Endothelial cell (in vitro differentiated cells): ENCODE measurements at regions not wholly inside any gene's neighbourhood (a gene's known extent, or its start where the extent isn't known, plus 50 kb on each side); places are given as distances from the start of the nearest gene placed in this dataset.

Experiments used
- DNase-seq: peaks from one replicate; pipeline ENCODE4 v3.0.0; 2021; ENCODE audit warnings: low spot score
- H3K27ac Mint-ChIP-seq: one replicate; pipeline ENCODE4 v1.8.0; 2021; ENCODE audit warnings: mixed read lengths, inconsistent platforms; ENCODE audit not compliant: unreplicated experiment
- H3K27me3 Mint-ChIP-seq: one replicate; pipeline ENCODE4 v1.8.0; 2021; ENCODE audit warnings: mild to moderate bottlenecking, moderate library complexity, mixed read lengths, inconsistent platforms; ENCODE audit not compliant: unreplicated experiment
- H3K36me3 Mint-ChIP-seq: one replicate; pipeline ENCODE4 v1.8.0; 2021; ENCODE audit warnings: mild to moderate bottlenecking, low read depth, mixed read lengths, inconsistent platforms; ENCODE audit not compliant: unreplicated experiment
- H3K4me1 Mint-ChIP-seq: one replicate; pipeline ENCODE4 v1.8.0; 2021; ENCODE audit warnings: mild to moderate bottlenecking, mixed read lengths, inconsistent platforms; ENCODE audit not compliant: unreplicated experiment
- H3K4me3 Mint-ChIP-seq: one replicate; pipeline ENCODE4 v1.8.0; 2021; ENCODE audit warnings: mild to moderate bottlenecking, mixed read lengths, inconsistent platforms; ENCODE audit not compliant: unreplicated experiment
- H3K9me3 Mint-ChIP-seq: one replicate; pipeline ENCODE4 v1.8.0; 2021; ENCODE audit warnings: mixed read lengths, inconsistent platforms; ENCODE audit not compliant: unreplicated experiment
- TF ChIP-seq, protein P1 (sequence below): fragments of 200-600 bp; sonication (generic); IDR thresholded peaks from one replicate; pipeline ENCODE4 v1.5.0; 2021; ENCODE audit warnings: antibody characterized with exemption; ENCODE audit not compliant: unreplicated experiment

DNA sequence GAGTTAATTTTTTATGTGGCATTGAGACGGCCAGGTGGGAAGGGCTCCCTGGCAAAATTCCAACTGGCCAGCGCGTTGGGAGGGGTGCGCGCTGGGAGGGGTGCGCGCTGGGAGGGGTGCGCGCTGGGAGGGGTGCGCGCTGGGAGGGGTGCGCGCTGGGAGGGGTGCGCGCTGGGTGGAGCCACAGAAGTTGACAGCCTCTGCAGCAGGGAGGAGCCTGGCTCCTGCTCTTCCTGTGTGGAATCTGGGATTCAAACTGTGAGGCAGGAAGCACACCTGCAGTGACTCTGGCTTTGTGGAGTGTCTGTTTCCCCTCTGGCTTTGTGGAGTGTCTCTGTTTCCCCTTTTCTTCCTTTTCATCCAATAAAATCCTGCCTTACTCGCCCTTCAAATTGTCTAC is 147.9 kb upstream of the CBLN2 start:
- H3K9me3 Mint-ChIP-seq, result no peaks in the 10 kb centered on the region
- H3K27ac Mint-ChIP-seq, result peak overlapping the region; percentile 72
- H3K27me3 Mint-ChIP-seq, result no peaks in the 10 kb centered on the region
- no peaks in the 10 kb centered on the region for H3K36me3 Mint-ChIP-seq
- H3K4me3 Mint-ChIP-seq, result no peak overlapping the region
- peaks cover 18% of the 10 kb centered on the region for H3K4me1 Mint-ChIP-seq
- peak; percentile 21 for DNase-seq
- TF ChIP-seq, protein P1, sequence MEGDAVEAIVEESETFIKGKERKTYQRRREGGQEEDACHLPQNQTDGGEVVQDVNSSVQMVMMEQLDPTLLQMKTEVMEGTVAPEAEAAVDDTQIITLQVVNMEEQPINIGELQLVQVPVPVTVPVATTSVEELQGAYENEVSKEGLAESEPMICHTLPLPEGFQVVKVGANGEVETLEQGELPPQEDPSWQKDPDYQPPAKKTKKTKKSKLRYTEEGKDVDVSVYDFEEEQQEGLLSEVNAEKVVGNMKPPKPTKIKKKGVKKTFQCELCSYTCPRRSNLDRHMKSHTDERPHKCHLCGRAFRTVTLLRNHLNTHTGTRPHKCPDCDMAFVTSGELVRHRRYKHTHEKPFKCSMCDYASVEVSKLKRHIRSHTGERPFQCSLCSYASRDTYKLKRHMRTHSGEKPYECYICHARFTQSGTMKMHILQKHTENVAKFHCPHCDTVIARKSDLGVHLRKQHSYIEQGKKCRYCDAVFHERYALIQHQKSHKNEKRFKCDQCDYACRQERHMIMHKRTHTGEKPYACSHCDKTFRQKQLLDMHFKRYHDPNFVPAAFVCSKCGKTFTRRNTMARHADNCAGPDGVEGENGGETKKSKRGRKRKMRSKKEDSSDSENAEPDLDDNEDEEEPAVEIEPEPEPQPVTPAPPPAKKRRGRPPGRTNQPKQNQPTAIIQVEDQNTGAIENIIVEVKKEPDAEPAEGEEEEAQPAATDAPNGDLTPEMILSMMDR, result no peak

GRCh38 chr18:72687736-72688135 is 143.6 kb upstream of the CBLN2 start:
- H3K36me3 Mint-ChIP-seq, result no peaks in the 10 kb centered on the region
- no peak for DNase-seq
- TF ChIP-seq, protein P1, result no peak
- H3K27me3 Mint-ChIP-seq, result no peaks in the 10 kb centered on the region
- peaks cover 13% of the 10 kb centered on the region for H3K4me1 Mint-ChIP-seq
- H3K9me3 Mint-ChIP-seq, result no peaks in the 10 kb centered on the region
- H3K4me3 Mint-ChIP-seq, result no peak overlapping the region
- H3K27ac Mint-ChIP-seq, result no peak overlapping the region

- TF ChIP-seq, protein P1, result no peak
- DNase-seq, result no peak
- no peaks in the 10 kb centered on the region for H3K36me3 Mint-ChIP-seq
- no peak overlapping the region for H3K4me3 Mint-ChIP-seq
- no peaks in the 10 kb centered on the region for H3K27me3 Mint-ChIP-seq
- H3K9me3 Mint-ChIP-seq, result no peaks in the 10 kb centered on the region
- H3K4me1 Mint-ChIP-seq, result no peaks in the 10 kb centered on the region
- no peak overlapping the region for H3K27ac Mint-ChIP-seq
Observed at GRCh38 chr18:72675394-72675793, 131.3 kb upstream of the CBLN2 start.

- no peaks in the 10 kb centered on the region for H3K27me3 Mint-ChIP-seq
- H3K4me1 Mint-ChIP-seq, result no peaks in the 10 kb centered on the region
- H3K27ac Mint-ChIP-seq, result no peak overlapping the region
- no peaks in the 10 kb centered on the region for H3K36me3 Mint-ChIP-seq
- no peak overlapping the region for H3K4me3 Mint-ChIP-seq
- no peaks in the 10 kb centered on the region for H3K9me3 Mint-ChIP-seq
- TF ChIP-seq, protein P1, result no peak
- no peak for DNase-seq
Observed at GRCh38 chr18:72674710-72675109, 130.6 kb upstream of the CBLN2 start.

GRCh38 chr18:72673242-72673641 is 129.1 kb upstream of the CBLN2 start:
- Mint-ChIP-seq H3K4me1 (no peaks in the 10 kb centered on the region), H3K4me3 (no peak overlapping the region)

More at GRCh38 chr18:72673242-72673641, 129.1 kb upstream of the CBLN2 start:
- DNase-seq, result no peak
- Mint-ChIP-seq H3K9me3 (no peaks in the 10 kb centered on the region), H3K27ac (no peak overlapping the region), H3K27me3 (no peaks in the 10 kb centered on the region), H3K36me3 (no peaks in the 10 kb centered on the region)
- TF ChIP-seq, protein P1, result no peak
